GM21528 (cell line): ENCODE measurements at regions not wholly inside any gene's neighbourhood (a gene's known extent, or its start where the extent isn't known, plus 50 kb on each side); places are given as distances from the start of the nearest gene placed in this dataset.
"Not testable (repeated sequence)": the region's sequence is repeated elsewhere in the genome, so short reads cannot be mapped to it uniquely, and the experiment has no call there.

Experiments
- ATAC-seq: cut with Tn5 transposase; IDR thresholded peaks from one replicate; pipeline ENCODE4 v1.9.1; 2021; ENCODE audit warnings: mild to moderate bottlenecking, moderate library complexity; ENCODE audit not compliant: unreplicated experiment, low FRiP score

GRCh38 chr22:22369964-22370270 is 125.3 kb downstream of the VPREB1 start:
- ATAC-seq, result no peak

- ATAC-seq, result no peak
Observed at GRCh38 chr22:22371031-22371541, 126.5 kb downstream of the VPREB1 start.

GRCh38 chr22:22372086-22372485 is 127.5 kb downstream of the VPREB1 start:
- no peak for ATAC-seq

- no peak for ATAC-seq
Observed at GRCh38 chr22:22374163-22374562, 129.6 kb downstream of the VPREB1 start.

- ATAC-seq, result no peak
Observed at GRCh38 chr22:22374579-22374978, 130.0 kb downstream of the VPREB1 start.

GRCh38 chr22:22375576-22376351 is 131.2 kb downstream of the VPREB1 start:
- ATAC-seq, result no peak

- ATAC-seq, result no peak
Observed at GRCh38 chr22:22376352-22376706, 131.7 kb downstream of the VPREB1 start.

- not testable (repeated sequence) for ATAC-seq
Observed at GRCh38 chr22:22376884-22377283, 131.7 kb downstream of the ZNF280B start.

- ATAC-seq, result no peak
Observed at GRCh38 chr22:22377335-22377734, 131.2 kb downstream of the ZNF280B start.

GRCh38 chr22:22378446-22379415 is 129.8 kb downstream of the ZNF280B start:
- no peak for ATAC-seq

GRCh38 chr22:22380098-22381030 is 128.2 kb downstream of the ZNF280B start:
- no peak for ATAC-seq

- not testable (repeated sequence) for ATAC-seq
Observed at GRCh38 chr22:22381292-22381691, 127.2 kb downstream of the ZNF280B start.

- no peak for ATAC-seq
Observed at GRCh38 chr22:22384267-22384666, 124.3 kb downstream of the ZNF280B start.

GRCh38 chr22:22384668-22385244 is 123.8 kb downstream of the ZNF280B start:
- no peak for ATAC-seq

- no peak for ATAC-seq
Observed at GRCh38 chr22:22386602-22387385, 121.7 kb downstream of the ZNF280B start.

- no peak for ATAC-seq
Observed at GRCh38 chr22:22387386-22387736, 121.2 kb downstream of the ZNF280B start.

- no peak for ATAC-seq
Observed at GRCh38 chr22:22388090-22388489, 120.5 kb downstream of the ZNF280B start.

GRCh38 chr22:22388494-22388893 is 120.0 kb downstream of the ZNF280B start:
- no peak for ATAC-seq

GRCh38 chr22:22389467-22389866 is 119.1 kb downstream of the ZNF280B start:
- ATAC-seq, result no peak
